ENCODE measurements at regions not wholly inside any gene's neighbourhood (a gene's known extent, or its start where the extent isn't known, plus 50 kb on each side); places are given as distances from the start of the nearest gene placed in this dataset.
"Not testable (repeated sequence)": the region's sequence is repeated elsewhere in the genome, so short reads cannot be mapped to it uniquely, and the experiment has no call there.

DNA sequence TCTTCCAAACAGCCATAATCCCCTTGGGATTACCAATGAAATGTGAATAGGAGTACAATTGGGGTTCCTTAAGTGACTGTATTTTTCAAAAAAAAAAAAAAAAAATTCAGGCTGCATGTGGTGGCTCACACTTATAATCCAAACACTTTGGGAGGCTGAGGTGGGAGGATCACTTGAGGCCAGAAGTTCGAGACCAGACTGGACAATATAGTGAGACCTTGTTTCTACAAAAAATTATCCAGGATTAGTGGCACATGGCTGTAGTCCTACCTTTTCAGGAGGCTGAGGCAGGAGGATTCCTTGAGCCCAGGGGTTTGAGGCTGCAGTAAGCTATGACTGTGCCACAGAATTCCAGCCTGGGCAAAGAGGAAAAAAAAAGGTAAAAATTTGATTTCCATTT, 189.6 kb upstream of the GATA6 start:
- TF ChIP-seq, protein P1, sequence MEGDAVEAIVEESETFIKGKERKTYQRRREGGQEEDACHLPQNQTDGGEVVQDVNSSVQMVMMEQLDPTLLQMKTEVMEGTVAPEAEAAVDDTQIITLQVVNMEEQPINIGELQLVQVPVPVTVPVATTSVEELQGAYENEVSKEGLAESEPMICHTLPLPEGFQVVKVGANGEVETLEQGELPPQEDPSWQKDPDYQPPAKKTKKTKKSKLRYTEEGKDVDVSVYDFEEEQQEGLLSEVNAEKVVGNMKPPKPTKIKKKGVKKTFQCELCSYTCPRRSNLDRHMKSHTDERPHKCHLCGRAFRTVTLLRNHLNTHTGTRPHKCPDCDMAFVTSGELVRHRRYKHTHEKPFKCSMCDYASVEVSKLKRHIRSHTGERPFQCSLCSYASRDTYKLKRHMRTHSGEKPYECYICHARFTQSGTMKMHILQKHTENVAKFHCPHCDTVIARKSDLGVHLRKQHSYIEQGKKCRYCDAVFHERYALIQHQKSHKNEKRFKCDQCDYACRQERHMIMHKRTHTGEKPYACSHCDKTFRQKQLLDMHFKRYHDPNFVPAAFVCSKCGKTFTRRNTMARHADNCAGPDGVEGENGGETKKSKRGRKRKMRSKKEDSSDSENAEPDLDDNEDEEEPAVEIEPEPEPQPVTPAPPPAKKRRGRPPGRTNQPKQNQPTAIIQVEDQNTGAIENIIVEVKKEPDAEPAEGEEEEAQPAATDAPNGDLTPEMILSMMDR (IDR thresholded peaks at IDR 0.05; ENCODE audit: insufficient read depth, low read length, poor library complexity, severe bottlenecking): no peak
- DNase-seq (ENCODE audit: extremely low read depth, insufficient read length): no peak
- no peak overlapping the region for H3K4me3 ChIP-seq (replicated peaks; ENCODE audit: low read depth, low read length)
- H3K27me3 ChIP-seq (replicated peaks; ENCODE audit: control insufficient read depth, insufficient read depth, low read length): no peaks in the 10 kb centered on the region
- no peaks in the 10 kb centered on the region for H3K36me3 ChIP-seq (ENCODE audit: control insufficient read depth, insufficient read depth, low read length)

DNA sequence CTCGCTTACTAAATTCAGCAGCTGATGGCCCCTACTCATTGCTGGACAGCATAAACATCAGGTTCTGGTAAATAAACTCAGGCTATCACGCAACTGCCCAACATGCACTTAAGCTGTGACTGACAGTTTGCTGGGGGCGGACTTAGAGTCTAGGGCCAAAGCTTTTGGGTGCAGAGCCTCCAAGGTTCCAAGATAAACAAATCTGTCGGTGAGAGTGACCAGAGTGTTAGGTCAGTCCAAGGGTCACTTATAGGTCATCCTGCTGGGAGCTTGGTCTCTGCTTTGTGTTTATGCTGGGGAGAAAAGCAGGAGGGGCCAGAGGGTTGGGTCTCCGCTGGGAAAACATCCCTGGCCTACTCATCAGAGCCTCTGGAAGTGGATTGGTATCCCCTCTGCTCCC, 188.6 kb upstream of the GATA6 start:
- TF ChIP-seq, protein P1 (IDR thresholded peaks at IDR 0.05; ENCODE audit: insufficient read depth, low read length, poor library complexity, severe bottlenecking): no peak
- Histone ChIP-seq H3K4me3 (replicated peaks; ENCODE audit: low read depth, low read length) (no peak overlapping the region), H3K36me3 (ENCODE audit: control insufficient read depth, insufficient read depth, low read length) (no peaks in the 10 kb centered on the region), H3K27me3 (replicated peaks; ENCODE audit: control insufficient read depth, insufficient read depth, low read length) (no peaks in the 10 kb centered on the region)
- no peak for DNase-seq (ENCODE audit: extremely low read depth, insufficient read length)

DNA sequence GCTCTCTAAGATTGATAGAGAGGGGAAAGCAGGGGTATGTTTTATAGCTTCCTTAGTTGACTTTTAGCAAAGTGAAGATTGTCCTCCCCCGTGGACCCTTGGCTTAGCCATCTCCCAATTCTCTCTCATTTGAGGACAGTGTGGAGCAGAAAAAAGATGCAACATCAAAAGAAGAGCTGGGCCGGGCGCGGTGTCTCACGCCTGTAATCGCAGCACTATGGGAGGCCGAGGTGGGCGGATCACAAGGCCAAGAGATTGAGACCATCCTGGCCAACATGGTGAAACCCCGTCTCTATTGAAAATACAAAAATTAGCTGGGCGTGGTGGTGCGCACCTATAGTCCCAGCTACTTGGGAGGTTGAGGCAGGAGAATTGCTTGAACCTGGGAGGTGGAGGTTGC, 187.9 kb upstream of the GATA6 start:
- H3K4me3 ChIP-seq (replicated peaks; ENCODE audit: low read depth, low read length); H3K36me3 ChIP-seq (ENCODE audit: control insufficient read depth, insufficient read depth, low read length); DNase-seq (ENCODE audit: extremely low read depth, insufficient read length); H3K27me3 ChIP-seq (replicated peaks; ENCODE audit: control insufficient read depth, insufficient read depth, low read length): not testable (repeated sequence)

DNA sequence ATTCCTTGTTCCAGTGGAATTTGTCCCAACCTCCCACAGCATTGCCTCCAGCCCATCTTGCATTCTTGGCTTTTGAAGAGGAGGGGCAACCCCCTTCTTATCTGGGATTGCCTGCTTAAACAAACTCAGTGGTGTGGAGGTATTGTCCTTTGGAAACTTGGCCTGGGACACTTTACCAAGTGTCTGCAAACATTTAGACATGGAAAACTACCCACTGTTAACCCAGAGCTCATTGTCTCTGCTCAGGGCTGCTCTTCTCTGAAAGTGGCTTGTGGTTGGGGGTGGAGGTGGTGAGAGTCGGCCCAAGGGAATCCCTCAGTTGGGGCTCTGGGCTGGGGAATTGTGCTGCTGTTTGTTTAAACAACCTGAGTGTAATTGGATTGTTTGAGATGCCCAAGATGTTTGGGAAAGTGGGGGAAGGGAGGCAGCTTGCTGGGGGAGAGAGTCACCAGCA, 178.3 kb upstream of the GATA6 start:
- H3K4me3 ChIP-seq (replicated peaks; ENCODE audit: low read depth, low read length): no peak overlapping the region
- no peak for DNase-seq (ENCODE audit: extremely low read depth, insufficient read length)
- no peaks in the 10 kb centered on the region for H3K36me3 ChIP-seq (ENCODE audit: control insufficient read depth, insufficient read depth, low read length)
- TF ChIP-seq, protein P1 (IDR thresholded peaks at IDR 0.05; ENCODE audit: insufficient read depth, low read length, poor library complexity, severe bottlenecking): no peak
- H3K27me3 ChIP-seq (replicated peaks; ENCODE audit: control insufficient read depth, insufficient read depth, low read length): no peaks in the 10 kb centered on the region; the same call in 1 of the 2 replicates

DNA sequence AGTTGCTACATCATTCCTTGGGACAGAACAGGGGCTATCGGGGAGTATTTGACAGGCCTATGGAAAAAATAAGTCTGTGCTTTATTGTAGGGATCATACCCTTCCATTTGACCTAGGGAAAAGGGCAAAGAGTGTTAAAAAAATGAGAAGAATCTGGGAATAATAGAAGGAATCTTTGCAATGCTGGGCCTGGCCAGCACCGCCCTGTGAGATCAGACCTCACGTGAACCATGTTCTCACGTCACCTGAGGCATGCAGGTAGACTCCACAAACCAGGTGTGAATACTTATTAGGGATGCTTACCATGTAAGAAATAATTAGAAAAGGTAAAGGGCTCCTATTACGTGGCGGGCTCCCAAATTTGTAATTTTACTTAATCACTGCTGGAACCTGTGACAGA, 177.5 kb upstream of the GATA6 start:
- DNase-seq (ENCODE audit: extremely low read depth, insufficient read length): no peak
- H3K4me3 ChIP-seq (replicated peaks; ENCODE audit: low read depth, low read length): no peak overlapping the region
- TF ChIP-seq, protein P1 (IDR thresholded peaks at IDR 0.05; ENCODE audit: insufficient read depth, low read length, poor library complexity, severe bottlenecking): no peak
- H3K36me3 ChIP-seq (ENCODE audit: control insufficient read depth, insufficient read depth, low read length): no peaks in the 10 kb centered on the region
- H3K27me3 ChIP-seq (replicated peaks; ENCODE audit: control insufficient read depth, insufficient read depth, low read length): no peaks in the 10 kb centered on the region; the same call in 1 of the 2 replicates

DNA sequence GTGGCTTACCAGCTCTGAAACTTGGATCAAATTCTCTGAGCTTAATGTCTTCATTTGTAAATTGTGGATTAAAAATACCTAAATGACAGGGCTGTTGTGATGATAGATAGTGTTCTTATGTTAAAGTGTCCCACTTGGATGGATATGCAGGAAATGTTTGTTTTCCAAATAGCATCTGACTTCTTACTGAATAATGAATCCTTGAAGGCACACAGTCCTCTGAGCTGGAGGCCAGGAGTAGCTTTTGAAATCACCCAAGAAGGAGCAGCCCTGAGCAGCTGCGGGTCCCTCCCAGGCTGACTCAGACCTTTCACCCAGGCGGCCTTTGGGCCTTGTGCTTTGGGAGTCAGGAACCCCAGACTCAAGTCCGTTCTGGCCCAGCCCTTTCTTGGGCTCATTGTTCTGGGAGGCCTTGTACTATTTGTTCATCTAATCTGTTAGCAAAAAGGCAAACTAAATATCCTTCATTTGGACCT, 173.0 kb upstream of the GATA6 start:
- H3K36me3 ChIP-seq (ENCODE audit: control insufficient read depth, insufficient read depth, low read length): no peaks in the 10 kb centered on the region
- no peak for DNase-seq (ENCODE audit: extremely low read depth, insufficient read length)
- H3K4me3 ChIP-seq (replicated peaks; ENCODE audit: low read depth, low read length): no peak overlapping the region
- TF ChIP-seq, protein P1 (IDR thresholded peaks at IDR 0.05; ENCODE audit: insufficient read depth, low read length, poor library complexity, severe bottlenecking): no peak
- H3K27me3 ChIP-seq (replicated peaks; ENCODE audit: control insufficient read depth, insufficient read depth, low read length): no peaks in the 10 kb centered on the region

Measured in GM06990 (cell line).